Suprapubic skin (tissue), 4 donors: ENCODE measurements at regions not wholly inside any gene's neighbourhood (a gene's known extent, or its start where the extent isn't known, plus 50 kb on each side); places are given as distances from the start of the nearest gene placed in this dataset.

Source experiments
- CTCF ChIP-seq, 2 donors: fragments of 200-600 bp in 1 of 2; fragments of 450-650 bp in 1 of 2; sonication (generic) in 1 of 2; IDR thresholded peaks; one replicate each; pipeline ENCODE4 v1.5.1; 2016 to 2019; ENCODE audit warnings: antibody characterized with exemption in 2 of 2, mild to moderate bottlenecking in 1 of 2, moderate library complexity in 1 of 2
- EP300 ChIP-seq: sonication (generic); formaldehyde crosslinking; IDR thresholded peaks from one replicate; pipeline ENCODE4 v1.6.1; 2017; ENCODE audit warnings: antibody characterized with exemption
- POLR2AphosphoS5 ChIP-seq, 3 donors: sonication (generic); formaldehyde crosslinking; IDR thresholded peaks; one replicate each; pipeline ENCODE4 v1.6.1; 2017; ENCODE audit warnings: antibody characterized with exemption in 3 of 3

GRCh38 chr9:25322142-25322541 is 356.1 kb downstream of the TUSC1 start:
- TF ChIP-seq CTCF (IDR thresholded peaks at IDR 0.05) (no peak), POLR2AphosphoS5 (IDR thresholded peaks at IDR 0.05) (no peak), EP300 (no peak)
